ENCODE measurements at regions not wholly inside any gene's neighbourhood (a gene's known extent, or its start where the extent isn't known, plus 50 kb on each side); places are given as distances from the start of the nearest gene placed in this dataset.

DNA sequence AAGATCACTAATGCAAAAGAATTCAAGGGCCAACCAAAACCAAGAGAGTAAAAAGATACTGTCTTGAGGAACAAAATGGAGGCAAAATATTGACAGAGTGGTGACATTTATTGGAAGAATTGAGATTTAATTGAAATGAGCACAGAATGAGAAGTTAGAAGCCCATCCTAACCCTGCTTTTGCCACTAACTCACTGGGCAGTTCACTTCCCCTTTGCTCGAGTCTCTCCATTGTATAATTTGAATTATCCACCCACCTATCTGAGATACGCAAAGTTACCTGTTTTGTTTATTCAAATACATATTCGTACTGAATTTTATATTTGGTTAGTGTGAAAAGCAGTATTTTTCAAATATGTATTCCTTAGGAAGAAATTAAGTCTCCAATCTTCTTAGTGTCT is 204.5 kb upstream of the PRDM1 start:
- dilution Hi-C loops (cut with MboI; ENCODE audit: extremely low pct_ligation_motif_present, low sequenced_read_pairs), result no loop called here

More for the DNA sequence above, 204.5 kb upstream of the PRDM1 start:
- ChIA-PET CTCF (interaction anchor here (1.1 to 1.5 kb wide), 2 partner anchors 19 to 38 kb away, joined by 3 read pairs; no protein-coding TSS in a partner anchor), POLR2A (no interaction called here)
- TF ChIP-seq, protein P1, sequence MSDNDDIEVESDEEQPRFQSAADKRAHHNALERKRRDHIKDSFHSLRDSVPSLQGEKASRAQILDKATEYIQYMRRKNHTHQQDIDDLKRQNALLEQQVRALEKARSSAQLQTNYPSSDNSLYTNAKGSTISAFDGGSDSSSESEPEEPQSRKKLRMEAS (IDR thresholded peaks at IDR 0.05; ENCODE audit: insufficient read depth, insufficient read length), result no peak
- no peak for TF ChIP-seq GATA2 (IDR thresholded peaks at IDR 0.05; ENCODE audit: insufficient read depth, insufficient read length, low read depth, low read length)
- no peak for TF ChIP-seq EZH2 (IDR thresholded peaks at IDR 0.05; ENCODE audit: borderline replicate concordance, low read depth, low read length, severe bottlenecking)
- no peak for TF ChIP-seq POLR2AphosphoS5 (IDR thresholded peaks at IDR 0.05; ENCODE audit: insufficient read depth, low read depth, low read length)
- TF ChIP-seq MYC (IDR thresholded peaks at IDR 0.05; ENCODE audit: low read depth, low read length), result no peak
- TF ChIP-seq CTCF (IDR thresholded peaks at IDR 0.05; ENCODE audit: extremely low read depth in 1 of 2, insufficient read depth in 1 of 2, low read depth in 1 of 2, low read length in 2 of 2), result no peak
- no peak for TF ChIP-seq JUN (IDR thresholded peaks at IDR 0.05; ENCODE audit: borderline replicate concordance, insufficient read depth, insufficient read length, low read depth)
- TF ChIP-seq FOS (IDR thresholded peaks at IDR 0.05; ENCODE audit: borderline replicate concordance, insufficient read depth, low read length), result no peak
- TF ChIP-seq POLR2A (IDR thresholded peaks at IDR 0.05; ENCODE audit: low read depth, low read length), result no peak
- Histone ChIP-seq H3K9ac (replicated peaks; ENCODE audit: extremely low read depth, insufficient read depth, low read length) (no peak overlapping the region), H3K9me3 (replicated peaks; ENCODE audit: control insufficient read depth, insufficient read depth, low read length) (no peaks in the 10 kb centered on the region), H3K36me3 (ENCODE audit: control insufficient read depth in 2 of 2, extremely low read depth in 1 of 2, insufficient read depth in 2 of 2, low read length in 2 of 2) (no peaks in the 10 kb centered on the region), H3K4me3 (replicated peaks in 1 of 3; ENCODE audit: insufficient read depth in 1 of 3, low read depth in 1 of 3, low read length in 3 of 3) (no peak overlapping the region), H3K9me1 (replicated peaks; ENCODE audit: control insufficient read depth, extremely low read depth, insufficient read depth, low read length) (no peaks in the 10 kb centered on the region), H3K27ac (ENCODE audit: insufficient read depth, low read depth, low read length) (no peak overlapping the region), H3K4me2 (ENCODE audit: insufficient read depth, low read length) (no peak overlapping the region), H2AFZ (ENCODE audit: low read depth, low read length) (no peak overlapping the region), H3K79me2 (ENCODE audit: control insufficient read depth, insufficient read depth, low read length) (no peaks in the 10 kb centered on the region), H3K27me3 (ENCODE audit: control insufficient read depth in 2 of 2, insufficient read depth in 2 of 2, low read length in 2 of 2) (no peaks in the 10 kb centered on the region), H3K4me1 (ENCODE audit: control insufficient read depth, extremely low read depth, insufficient read depth, low read length) (no peaks in the 10 kb centered on the region), H4K20me1 (replicated peaks; ENCODE audit: control insufficient read depth, extremely low read depth, insufficient read depth, low read length) (no peaks in the 10 kb centered on the region)
- intact Hi-C loops (cut with micrococcal nuclease), result no loop called here
- FAIRE-seq, result no peak
- no peak for DNase-seq (ENCODE audit: low read depth, low spot score)
- no TSS peak for BruUV-seq (replicated peaks)
